Glutamatergic neuron (in vitro differentiated cells): ENCODE measurements at regions not wholly inside any gene's neighbourhood (a gene's known extent, or its start where the extent isn't known, plus 50 kb on each side); places are given as distances from the start of the nearest gene placed in this dataset.

Source experiments
- DNase-seq: peaks from one replicate; pipeline ENCODE4 v3.0.0; 2022
- H3K27ac Mint-ChIP-seq: one replicate; pipeline ENCODE4 v1.8.0; 2020; ENCODE audit warnings: mild to moderate bottlenecking, mixed read lengths, inconsistent platforms; ENCODE audit not compliant: unreplicated experiment
- H3K27me3 Mint-ChIP-seq: one replicate; pipeline ENCODE4 v1.8.0; 2020; ENCODE audit warnings: mild to moderate bottlenecking, moderate library complexity, mixed read lengths, inconsistent platforms; ENCODE audit not compliant: unreplicated experiment
- H3K36me3 Mint-ChIP-seq: one replicate; pipeline ENCODE4 v1.8.0; 2020; ENCODE audit warnings: mild to moderate bottlenecking, mixed read lengths, inconsistent platforms; ENCODE audit not compliant: unreplicated experiment
- H3K4me1 Mint-ChIP-seq: one replicate; pipeline ENCODE4 v1.8.0; 2020; ENCODE audit warnings: mild to moderate bottlenecking, low read depth, mixed read lengths, inconsistent platforms; ENCODE audit not compliant: unreplicated experiment
- H3K4me3 Mint-ChIP-seq: one replicate; pipeline ENCODE4 v1.8.0; 2020; ENCODE audit warnings: mild to moderate bottlenecking, mixed read lengths, inconsistent platforms; ENCODE audit not compliant: unreplicated experiment
- H3K9me3 Mint-ChIP-seq: one replicate; pipeline ENCODE4 v1.8.0; 2020; ENCODE audit warnings: mild to moderate bottlenecking, moderate library complexity, mixed read lengths, inconsistent platforms; ENCODE audit not compliant: unreplicated experiment
- TF ChIP-seq, protein P1 (sequence below): fragments of 200-600 bp; sonication (generic); IDR thresholded peaks from one replicate; pipeline ENCODE4 v1.5.0; 2021; ENCODE audit not compliant: partially characterized antibody, unreplicated experiment

DNA sequence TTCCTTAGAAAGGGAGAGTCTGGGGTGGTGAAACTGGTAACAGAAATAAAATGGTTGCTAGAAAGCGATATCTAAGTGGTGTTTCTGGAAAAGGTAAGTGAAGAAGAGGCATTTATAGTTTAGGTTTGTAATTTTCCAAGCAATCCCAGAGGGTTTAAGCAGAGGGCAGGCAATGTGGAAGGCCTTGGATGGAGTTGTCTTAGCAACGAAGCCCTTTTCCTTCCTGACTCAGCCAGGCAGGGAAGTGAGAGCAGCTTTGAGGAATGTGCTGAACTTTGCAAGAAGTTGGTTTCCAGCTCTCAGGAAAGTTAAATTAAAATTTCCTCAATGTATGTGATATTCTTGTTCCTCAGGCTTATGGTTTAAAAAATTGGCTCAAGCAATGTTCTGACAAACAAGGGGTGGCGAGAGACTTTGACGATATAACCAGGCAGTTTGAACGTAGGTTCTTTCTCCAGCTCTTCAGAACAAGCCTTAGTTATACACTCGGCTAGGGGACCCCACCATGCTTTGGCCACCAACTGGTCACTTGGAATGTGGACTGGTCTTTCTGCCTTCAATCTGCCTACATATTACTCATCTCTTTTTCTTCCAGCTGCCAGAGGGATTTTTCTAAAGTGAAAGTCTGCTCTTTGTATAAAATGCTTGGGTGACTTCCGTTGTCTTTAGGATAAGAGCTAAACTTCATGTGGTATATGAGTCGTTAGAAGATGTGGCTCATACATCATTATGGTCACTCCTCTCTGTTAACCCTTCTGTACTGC, 66.9 kb upstream of the SLC25A13 start:
- TF ChIP-seq, protein P1, sequence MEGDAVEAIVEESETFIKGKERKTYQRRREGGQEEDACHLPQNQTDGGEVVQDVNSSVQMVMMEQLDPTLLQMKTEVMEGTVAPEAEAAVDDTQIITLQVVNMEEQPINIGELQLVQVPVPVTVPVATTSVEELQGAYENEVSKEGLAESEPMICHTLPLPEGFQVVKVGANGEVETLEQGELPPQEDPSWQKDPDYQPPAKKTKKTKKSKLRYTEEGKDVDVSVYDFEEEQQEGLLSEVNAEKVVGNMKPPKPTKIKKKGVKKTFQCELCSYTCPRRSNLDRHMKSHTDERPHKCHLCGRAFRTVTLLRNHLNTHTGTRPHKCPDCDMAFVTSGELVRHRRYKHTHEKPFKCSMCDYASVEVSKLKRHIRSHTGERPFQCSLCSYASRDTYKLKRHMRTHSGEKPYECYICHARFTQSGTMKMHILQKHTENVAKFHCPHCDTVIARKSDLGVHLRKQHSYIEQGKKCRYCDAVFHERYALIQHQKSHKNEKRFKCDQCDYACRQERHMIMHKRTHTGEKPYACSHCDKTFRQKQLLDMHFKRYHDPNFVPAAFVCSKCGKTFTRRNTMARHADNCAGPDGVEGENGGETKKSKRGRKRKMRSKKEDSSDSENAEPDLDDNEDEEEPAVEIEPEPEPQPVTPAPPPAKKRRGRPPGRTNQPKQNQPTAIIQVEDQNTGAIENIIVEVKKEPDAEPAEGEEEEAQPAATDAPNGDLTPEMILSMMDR: no peak
- no peak overlapping the region for H3K27ac Mint-ChIP-seq
- H3K9me3 Mint-ChIP-seq: no peaks in the 10 kb centered on the region
- H3K4me3 Mint-ChIP-seq: no peak overlapping the region
- H3K36me3 Mint-ChIP-seq: no peaks in the 10 kb centered on the region
- H3K27me3 Mint-ChIP-seq: no peaks in the 10 kb centered on the region
- H3K4me1 Mint-ChIP-seq: no peaks in the 10 kb centered on the region
- no peak for DNase-seq

DNA sequence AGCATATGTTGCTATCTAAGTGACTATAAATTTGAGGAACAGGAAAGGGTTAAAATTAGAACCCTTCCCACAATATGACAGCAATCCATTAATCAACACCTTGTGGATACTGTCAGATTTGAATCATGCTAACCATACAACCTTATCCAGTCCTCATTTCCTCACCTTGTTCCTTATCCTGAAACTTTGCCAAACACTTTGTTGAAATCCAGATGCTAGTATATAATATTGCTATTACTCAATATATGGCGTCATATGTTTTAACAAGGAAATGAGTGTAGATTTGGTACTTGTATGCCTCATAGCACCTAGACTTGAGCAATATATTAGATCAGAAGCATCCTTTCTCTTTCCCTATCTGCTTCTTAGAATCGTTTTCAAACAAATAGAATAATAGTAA, 66.3 kb upstream of the SLC25A13 start:
- Mint-ChIP-seq H3K36me3 (no peaks in the 10 kb centered on the region), H3K4me1 (no peaks in the 10 kb centered on the region), H3K9me3 (no peaks in the 10 kb centered on the region), H3K27me3 (no peaks in the 10 kb centered on the region), H3K27ac (no peak overlapping the region), H3K4me3 (no peak overlapping the region)
- TF ChIP-seq, protein P1: no peak
- DNase-seq: no peak

DNA sequence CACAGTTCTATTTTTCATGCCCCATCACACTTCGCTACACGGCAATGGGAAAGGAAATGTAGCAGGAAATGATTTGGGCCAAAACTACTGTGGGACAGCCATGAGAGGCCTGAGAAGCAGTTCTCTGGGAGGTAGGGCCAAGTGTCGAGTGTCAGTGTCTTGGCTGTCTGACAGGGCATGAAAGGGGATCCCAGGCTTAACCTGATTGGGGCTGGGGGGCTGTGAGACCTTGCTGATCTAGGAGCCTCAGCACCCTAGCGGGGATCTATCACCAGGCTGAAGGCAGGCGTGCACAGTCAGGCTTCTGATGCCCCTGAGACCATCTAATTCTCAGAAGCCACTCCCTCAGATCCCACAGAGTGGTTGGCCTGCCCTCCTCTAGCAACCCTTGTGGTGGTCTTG, 58.2 kb upstream of the SLC25A13 start:
- DNase-seq: no peak
- no peaks in the 10 kb centered on the region for H3K36me3 Mint-ChIP-seq
- H3K9me3 Mint-ChIP-seq: no peaks in the 10 kb centered on the region

DNA sequence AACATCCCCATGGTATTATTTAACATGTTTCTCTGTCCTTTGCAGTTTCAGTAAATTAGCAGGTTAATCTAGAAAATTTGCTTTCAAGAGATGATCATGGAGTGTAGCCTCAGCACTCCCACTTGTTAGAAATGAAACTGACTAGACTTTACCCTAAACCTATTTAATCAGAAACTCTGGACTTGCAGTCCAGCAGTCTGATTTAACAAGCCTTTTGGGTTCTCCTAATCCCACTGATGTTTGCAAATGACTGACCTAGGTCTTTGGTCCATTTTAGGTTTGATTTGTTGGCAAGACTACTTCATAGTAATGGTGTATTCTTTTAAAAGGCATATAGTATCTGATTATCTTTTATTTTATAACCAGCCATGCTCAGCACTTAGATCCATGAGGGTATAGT, 55.5 kb upstream of the SLC25A13 start:
- Mint-ChIP-seq H3K36me3 (no peaks in the 10 kb centered on the region), H3K27ac (no peak overlapping the region), H3K27me3 (no peaks in the 10 kb centered on the region), H3K4me1 (no peaks in the 10 kb centered on the region), H3K4me3 (no peak overlapping the region), H3K9me3 (no peaks in the 10 kb centered on the region)
- no peak for DNase-seq
- TF ChIP-seq, protein P1: no peak

More for the DNA sequence above, 58.2 kb upstream of the SLC25A13 start:
- Mint-ChIP-seq H3K4me1 (no peaks in the 10 kb centered on the region), H3K27ac (no peak overlapping the region), H3K27me3 (no peaks in the 10 kb centered on the region), H3K4me3 (no peak overlapping the region)
- TF ChIP-seq, protein P1: no peak
